ENCODE measurements at regions not wholly inside any gene's neighbourhood (a gene's known extent, or its start where the extent isn't known, plus 50 kb on each side); places are given as distances from the start of the nearest gene placed in this dataset.

DNA sequence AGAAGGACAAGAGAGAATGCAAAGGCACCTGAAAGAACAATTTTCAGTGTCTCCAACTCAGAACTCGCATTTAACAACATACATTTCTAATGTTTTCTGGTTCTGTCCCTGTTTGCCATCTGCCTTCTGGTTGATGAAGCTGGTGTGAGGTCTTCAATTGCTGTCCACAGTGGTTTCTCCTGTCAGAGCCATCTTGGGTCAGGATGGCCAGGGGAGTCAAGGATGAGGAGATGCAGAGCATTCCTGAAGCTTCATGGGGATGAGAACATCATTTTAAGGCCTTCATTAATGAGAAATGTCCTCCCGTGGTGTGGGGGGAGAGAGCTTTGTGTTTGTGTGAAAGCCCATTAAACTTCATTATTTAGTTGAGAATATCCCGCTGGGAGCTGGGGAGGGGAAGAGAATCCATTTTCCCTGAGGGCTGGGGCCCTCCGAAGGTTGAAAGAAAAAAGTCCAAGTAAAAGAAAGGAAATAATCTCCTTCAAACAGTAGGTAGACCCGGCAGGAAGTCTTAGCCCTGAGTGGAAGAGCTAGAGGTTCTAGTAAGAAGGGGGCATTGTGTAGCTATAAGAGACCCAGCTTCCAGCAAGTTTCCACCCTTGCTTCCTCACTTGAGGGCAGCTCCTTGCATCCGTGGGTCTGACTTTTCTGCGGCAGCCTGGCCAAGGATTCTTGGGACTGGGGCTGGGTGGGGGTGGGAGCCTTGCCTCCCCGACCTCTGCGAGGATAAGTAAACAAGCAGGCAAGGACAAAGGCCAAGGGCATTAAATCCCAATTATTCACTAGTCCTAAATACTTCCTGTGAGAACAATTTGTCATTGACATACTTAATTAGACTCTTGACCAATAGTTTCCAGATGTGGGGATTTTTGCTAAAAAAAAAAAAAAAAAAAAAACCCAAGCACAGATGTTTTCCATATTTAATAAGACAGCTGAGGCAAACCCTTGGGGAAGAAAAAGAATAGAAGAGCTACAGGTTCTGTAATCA is 119.2 kb downstream of the MSX2 start:
- no peak overlapping the region for H3K4me3 ChIP-seq (ENCODE audit: low read length)
- no peak for DNase-seq (ENCODE audit: low read depth, low spot score)

GRCh38 chr5:174840435-174840834 is 116.1 kb downstream of the MSX2 start:
- no peak for DNase-seq (ENCODE audit: low read depth, low spot score)
- H3K4me3 ChIP-seq (ENCODE audit: low read length), result no peak overlapping the region

DNA sequence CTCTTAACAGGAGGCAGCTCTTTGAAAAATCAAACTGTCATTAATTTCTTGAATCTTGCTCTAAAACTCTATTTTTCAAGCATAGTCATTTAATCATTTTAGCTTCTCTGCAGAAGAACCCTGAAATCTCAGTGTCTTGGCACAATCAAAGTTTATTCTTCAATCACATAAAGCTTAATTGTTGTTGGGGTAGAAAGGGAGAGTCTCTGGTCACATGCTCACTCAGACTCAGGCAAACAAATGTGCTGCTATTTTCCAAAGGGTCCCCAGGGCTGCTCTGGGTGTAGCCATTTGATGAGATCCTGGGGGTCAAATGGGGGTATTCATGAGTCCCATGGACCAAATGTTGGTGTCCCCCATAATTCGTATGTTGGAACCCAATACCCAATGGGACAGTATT is 114.8 kb downstream of the MSX2 start:
- DNase-seq (ENCODE audit: low read depth, low spot score), result no peak
- H3K4me3 ChIP-seq (ENCODE audit: low read length), result no peak overlapping the region

- DNase-seq (ENCODE audit: low read depth, low spot score), result no peak
- H3K4me3 ChIP-seq (ENCODE audit: low read length), result no peak overlapping the region
Observed at GRCh38 chr5:174837919-174838902, 113.8 kb downstream of the MSX2 start.

DNA sequence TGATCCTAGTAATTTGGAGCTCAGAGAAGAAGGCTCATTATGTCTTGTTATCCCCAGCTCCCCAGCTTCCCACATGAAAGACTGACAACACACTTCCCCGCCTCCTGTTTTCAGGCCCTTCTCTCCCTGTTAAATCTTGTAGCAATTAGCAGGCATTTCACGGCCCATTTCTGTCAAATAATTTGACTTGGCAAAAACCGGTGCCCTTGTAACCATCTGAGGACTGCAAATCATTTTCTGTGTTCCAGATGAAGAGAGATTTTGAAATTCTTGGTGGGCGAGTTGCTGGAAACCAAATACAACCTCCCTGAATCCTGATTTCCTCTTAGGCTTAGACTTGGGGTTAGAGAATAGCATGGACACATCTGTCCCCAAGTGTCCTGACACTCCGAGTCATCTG is 109.7 kb downstream of the MSX2 start:
- no peak for DNase-seq (ENCODE audit: low read depth, low spot score)
- H3K4me3 ChIP-seq (ENCODE audit: low read length), result no peak overlapping the region

DNA sequence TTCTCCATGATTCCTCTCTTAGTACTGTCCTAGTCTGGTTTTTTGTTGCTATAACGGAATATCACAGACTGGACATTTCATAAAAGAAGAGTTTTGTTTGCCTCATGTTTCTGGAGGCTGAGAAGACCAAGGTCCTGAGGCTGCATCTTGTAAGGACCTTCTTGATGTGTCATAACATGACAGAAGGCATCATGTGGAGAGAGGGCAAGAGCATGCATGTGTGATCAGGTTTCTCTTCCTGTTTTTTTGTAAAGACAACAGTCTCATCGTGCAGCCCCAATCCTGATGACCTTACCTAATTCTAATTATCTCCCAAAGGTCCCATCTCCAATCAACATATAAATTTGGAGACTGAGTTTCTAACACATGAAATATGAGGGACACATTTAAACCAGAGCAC is 108.4 kb downstream of the MSX2 start:
- no peak overlapping the region for H3K4me3 ChIP-seq (ENCODE audit: low read length)
- DNase-seq (ENCODE audit: low read depth, low spot score), result no peak

DNA sequence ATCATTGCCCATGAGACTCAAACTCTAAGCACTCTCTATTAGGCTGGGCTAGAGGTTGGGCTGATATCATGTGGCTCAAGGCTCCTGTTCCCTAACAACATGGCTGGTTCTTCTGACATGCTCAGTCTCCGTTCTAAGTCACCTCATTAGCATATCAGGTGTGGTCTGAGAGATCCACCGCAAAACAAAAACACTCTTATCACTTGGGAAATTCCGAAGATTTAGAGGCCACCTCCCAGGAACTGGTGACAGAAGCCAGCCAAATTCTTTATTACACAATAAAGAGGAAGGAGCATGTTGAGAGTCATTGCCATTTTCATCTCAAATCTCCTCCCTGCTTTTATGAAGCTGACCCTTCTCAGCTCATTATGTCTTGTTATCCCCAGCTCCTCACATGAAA is 107.6 kb downstream of the MSX2 start:
- DNase-seq (ENCODE audit: low read depth, low spot score), result no peak
- no peak overlapping the region for H3K4me3 ChIP-seq (ENCODE audit: low read length)

DNA sequence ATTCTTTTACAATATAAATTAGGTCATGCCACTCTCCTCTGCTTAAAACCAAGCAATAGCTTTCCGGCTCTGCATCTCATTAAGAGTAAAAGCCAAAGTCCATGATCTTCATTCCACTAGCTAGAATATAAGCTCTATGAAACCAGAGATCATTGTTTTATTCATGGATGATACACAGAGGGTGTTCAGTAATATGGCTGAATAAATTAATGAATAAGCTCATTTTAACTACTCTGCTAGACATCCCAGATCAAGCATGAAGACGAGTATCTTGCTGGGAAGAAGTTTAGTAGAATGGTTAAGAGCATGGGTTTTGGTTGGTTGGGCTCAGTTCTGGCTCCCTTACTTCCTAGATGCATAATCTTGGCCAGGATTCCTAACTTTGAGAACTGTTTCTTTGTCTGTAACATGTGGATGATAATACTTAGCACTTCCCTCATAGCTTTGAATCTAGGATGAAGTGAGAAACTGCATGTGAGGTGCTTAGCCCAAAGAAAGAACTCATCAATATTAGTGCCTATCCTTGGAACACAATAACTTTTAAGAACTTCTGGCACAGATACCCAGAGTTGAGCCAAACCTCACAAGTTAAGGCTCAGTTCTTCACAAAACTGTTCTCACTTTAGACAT is 106.8 kb downstream of the MSX2 start:
- no peak for DNase-seq (ENCODE audit: low read depth, low spot score)
- H3K4me3 ChIP-seq (ENCODE audit: low read length), result no peak overlapping the region

DNA sequence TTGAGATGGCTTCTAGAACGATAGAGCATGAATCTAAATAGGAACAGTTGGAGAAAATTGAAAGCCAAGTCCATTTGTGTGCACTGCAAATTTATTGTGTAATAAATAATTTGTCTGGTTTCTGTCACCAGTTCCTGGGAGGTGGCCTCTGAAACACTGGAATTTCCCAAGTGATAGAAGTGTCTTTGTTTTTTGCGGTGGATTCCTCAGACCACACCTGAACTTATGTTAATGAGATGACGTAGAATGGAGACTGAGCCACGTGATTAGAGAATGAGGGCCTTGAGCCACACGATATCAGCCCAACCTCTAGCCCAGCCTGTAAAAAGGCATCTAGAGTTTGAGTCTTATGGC is 105.1 kb downstream of the MSX2 start:
- no peak for DNase-seq (ENCODE audit: low read depth, low spot score)
- H3K4me3 ChIP-seq (ENCODE audit: low read length), result no peak overlapping the region

- no peak for DNase-seq (ENCODE audit: low read depth, low spot score)
- H3K4me3 ChIP-seq (ENCODE audit: low read length), result no peak overlapping the region
Observed at GRCh38 chr5:174828804-174829510, 104.6 kb downstream of the MSX2 start.

DNA sequence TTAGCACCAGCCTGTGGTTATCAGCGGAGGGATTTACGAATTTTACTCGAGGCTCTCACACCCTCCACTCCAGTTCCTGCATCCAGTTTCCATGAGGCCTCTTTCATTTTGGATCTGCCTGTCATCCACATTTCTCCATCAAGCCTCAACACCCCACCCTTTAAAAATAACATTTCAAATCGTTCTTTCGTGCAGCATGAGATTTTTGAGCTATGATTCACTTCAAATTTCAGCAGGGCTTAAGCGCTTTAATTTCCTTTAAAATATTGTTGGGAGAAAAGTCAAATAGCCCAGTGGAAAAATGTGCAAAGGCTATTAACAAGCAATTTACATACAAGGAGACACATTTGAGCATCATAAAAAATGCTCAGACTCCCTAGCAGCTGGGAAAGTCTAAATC is 103.2 kb downstream of the MSX2 start:
- no peak for DNase-seq (ENCODE audit: low read depth, low spot score)
- no peak overlapping the region for H3K4me3 ChIP-seq (ENCODE audit: low read length)

DNA sequence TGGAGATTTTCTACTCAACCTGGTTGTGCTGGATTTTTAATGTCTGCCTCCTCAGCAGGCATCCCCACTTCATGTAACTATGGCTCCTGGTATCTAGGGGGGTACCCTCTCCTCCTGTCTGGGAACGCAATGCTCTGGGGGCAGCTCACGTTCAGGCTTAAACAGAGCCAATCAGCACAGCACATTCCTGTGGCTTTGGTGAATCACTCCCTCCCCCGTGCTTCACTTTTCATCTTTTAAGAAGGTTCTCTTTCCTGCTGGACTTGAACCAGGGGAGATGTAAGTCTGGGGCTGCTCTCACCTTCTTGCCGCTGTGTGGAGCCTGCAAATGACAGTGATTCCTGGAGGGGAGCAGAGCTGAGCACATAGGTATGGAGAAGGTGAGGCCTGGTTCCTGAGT is 101.2 kb downstream of the MSX2 start:
- DNase-seq (ENCODE audit: low read depth, low spot score), result no peak
- H3K4me3 ChIP-seq (ENCODE audit: low read length), result no peak overlapping the region

GRCh38 chr5:174818430-174818829 is 94.0 kb downstream of the MSX2 start:
- DNase-seq (ENCODE audit: low read depth, low spot score), result no peak
- no peak overlapping the region for H3K4me3 ChIP-seq (ENCODE audit: low read length)

DNA sequence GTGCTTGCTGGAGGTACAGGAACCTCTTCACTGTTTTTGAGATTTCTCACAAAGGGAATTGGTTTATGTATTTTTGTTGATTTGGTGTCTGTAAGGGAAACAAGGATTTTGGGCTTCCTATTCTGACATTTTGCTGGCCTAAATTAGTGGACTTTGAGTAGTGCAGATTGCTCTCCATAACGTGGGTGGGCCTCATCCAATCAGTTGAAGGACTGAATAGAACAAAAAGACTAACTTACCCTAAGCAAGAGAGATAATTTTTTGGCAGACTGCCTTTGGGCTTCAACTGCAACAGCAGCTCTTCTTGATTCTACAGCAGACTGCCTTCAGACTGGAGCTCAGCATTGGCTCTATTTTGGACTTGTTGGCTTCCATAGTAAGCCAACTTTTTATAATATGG is 93.2 kb downstream of the MSX2 start:
- no peak for DNase-seq (ENCODE audit: low read depth, low spot score)
- no peak overlapping the region for H3K4me3 ChIP-seq (ENCODE audit: low read length)

GRCh38 chr5:174816858-174817257 is 92.5 kb downstream of the MSX2 start:
- DNase-seq (ENCODE audit: low read depth, low spot score), result no peak
- H3K4me3 ChIP-seq (ENCODE audit: low read length), result no peak overlapping the region

DNA sequence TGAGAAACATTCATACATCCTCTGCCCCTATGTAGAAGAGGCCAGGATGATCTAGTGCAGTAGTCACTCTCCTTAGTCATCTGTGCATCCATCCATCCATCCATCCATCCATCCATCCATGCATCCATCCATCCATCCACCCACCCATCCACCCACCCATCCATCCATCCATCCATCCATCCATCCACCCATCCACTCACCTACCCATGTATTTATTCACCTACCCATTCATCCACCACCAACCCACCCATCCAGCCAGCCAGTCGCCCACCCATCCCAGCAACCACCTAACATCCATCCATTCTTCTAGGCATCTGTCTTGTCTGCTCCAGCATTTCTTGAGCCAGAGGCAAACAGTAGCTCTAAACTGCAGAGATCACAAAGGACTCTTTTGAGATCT is 87.1 kb downstream of the MSX2 start:
- no peak overlapping the region for H3K4me3 ChIP-seq (ENCODE audit: low read length)
- DNase-seq (ENCODE audit: low read depth, low spot score), result no peak

- no peak overlapping the region for H3K4me3 ChIP-seq (ENCODE audit: low read length)
- DNase-seq (ENCODE audit: low read depth, low spot score), result no peak
Observed at GRCh38 chr5:174810796-174811195, 86.4 kb downstream of the MSX2 start.

GRCh38 chr5:174807471-174807870 is 83.1 kb downstream of the MSX2 start:
- H3K4me3 ChIP-seq (ENCODE audit: low read length), result no peak overlapping the region
- DNase-seq (ENCODE audit: low read depth, low spot score), result no peak

GRCh38 chr5:174806729-174807128 is 82.3 kb downstream of the MSX2 start:
- DNase-seq (ENCODE audit: low read depth, low spot score), result no peak
- H3K4me3 ChIP-seq (ENCODE audit: low read length), result no peak overlapping the region

Data from Jurkat, Clone E6-1 (cell line).